A204.1 (cell line): ENCODE measurements at regions not wholly inside any gene's neighbourhood (a gene's known extent, or its start where the extent isn't known, plus 50 kb on each side); places are given as distances from the start of the nearest gene placed in this dataset.
A peak's percentile ranks its signal among the peaks of the same experiment; 100 is the strongest.
"Not testable (repeated sequence)": the region's sequence is repeated elsewhere in the genome, so short reads cannot be mapped to it uniquely, and the experiment has no call there.

Source experiments
- FAIRE-seq: peaks from 2 replicates; lab custom pipeline; 2012; peaks lifted over from hg19 to GRCh38; lab: Jason Lieb, UNC

GRCh38 chr13:89215319-89215718, 1544.1 kb downstream of the SLITRK5 start:
- not testable (repeated sequence) for FAIRE-seq

- FAIRE-seq, result no peak
These were observed 1546.6 kb downstream of the SLITRK5 start for GRCh38 chr13:89217813-89218212.

- FAIRE-seq, result no peak
These were observed 1550.5 kb downstream of the SLITRK5 start for GRCh38 chr13:89221557-89222158.

- FAIRE-seq, result no peak
These were observed 1556.2 kb downstream of the SLITRK5 start for GRCh38 chr13:89227356-89227755.

- FAIRE-seq, result no peak
These were observed 1567.3 kb downstream of the SLITRK5 start for GRCh38 chr13:89238496-89238895.

- FAIRE-seq, result no peak
These were observed 1568.4 kb downstream of the SLITRK5 start for GRCh38 chr13:89239361-89240127.

GRCh38 chr13:89255844-89256406, 1584.8 kb downstream of the SLITRK5 start:
- FAIRE-seq, result no peak

- FAIRE-seq, result no peak
These were observed 1596.6 kb downstream of the SLITRK5 start for GRCh38 chr13:89267734-89268133.

GRCh38 chr13:89269737-89270136, 1598.6 kb downstream of the SLITRK5 start:
- FAIRE-seq, result no peak

- no peak for FAIRE-seq
These were observed 1599.6 kb downstream of the SLITRK5 start for GRCh38 chr13:89270736-89271135.

GRCh38 chr13:89279374-89279773, 1608.2 kb downstream of the SLITRK5 start:
- no peak for FAIRE-seq

- no peak for FAIRE-seq
These were observed 1610.2 kb downstream of the SLITRK5 start for GRCh38 chr13:89281331-89281730.

- no peak for FAIRE-seq
These were observed 1611.1 kb downstream of the SLITRK5 start for GRCh38 chr13:89282241-89282640.

GRCh38 chr13:89287381-89287780, 1616.2 kb downstream of the SLITRK5 start:
- no peak for FAIRE-seq

- FAIRE-seq, result no peak
These were observed 1623.1 kb downstream of the SLITRK5 start for GRCh38 chr13:89294115-89294867.

GRCh38 chr13:89307278-89307677, 1636.1 kb downstream of the SLITRK5 start:
- no peak for FAIRE-seq

GRCh38 chr13:89310943-89311672, 1639.9 kb downstream of the SLITRK5 start:
- FAIRE-seq, result peak; percentile 81

- no peak for FAIRE-seq
These were observed 1644.1 kb downstream of the SLITRK5 start for GRCh38 chr13:89315287-89315686.

- FAIRE-seq, result no peak
These were observed 1651.3 kb downstream of the SLITRK5 start for GRCh38 chr13:89322466-89322865.

- no peak for FAIRE-seq
These were observed 1653.4 kb downstream of the SLITRK5 start for GRCh38 chr13:89324582-89324981.

- FAIRE-seq, result no peak
These were observed 1672.0 kb downstream of the SLITRK5 start for GRCh38 chr13:89343165-89343564.

- no peak for FAIRE-seq
These were observed 1681.2 kb downstream of the SLITRK5 start for GRCh38 chr13:89352384-89352783.
